ENCODE measurements at regions not wholly inside any gene's neighbourhood (a gene's known extent, or its start where the extent isn't known, plus 50 kb on each side); places are given as distances from the start of the nearest gene placed in this dataset.
A peak's percentile ranks its signal among the peaks of the same experiment; 100 is the strongest.

DNA sequence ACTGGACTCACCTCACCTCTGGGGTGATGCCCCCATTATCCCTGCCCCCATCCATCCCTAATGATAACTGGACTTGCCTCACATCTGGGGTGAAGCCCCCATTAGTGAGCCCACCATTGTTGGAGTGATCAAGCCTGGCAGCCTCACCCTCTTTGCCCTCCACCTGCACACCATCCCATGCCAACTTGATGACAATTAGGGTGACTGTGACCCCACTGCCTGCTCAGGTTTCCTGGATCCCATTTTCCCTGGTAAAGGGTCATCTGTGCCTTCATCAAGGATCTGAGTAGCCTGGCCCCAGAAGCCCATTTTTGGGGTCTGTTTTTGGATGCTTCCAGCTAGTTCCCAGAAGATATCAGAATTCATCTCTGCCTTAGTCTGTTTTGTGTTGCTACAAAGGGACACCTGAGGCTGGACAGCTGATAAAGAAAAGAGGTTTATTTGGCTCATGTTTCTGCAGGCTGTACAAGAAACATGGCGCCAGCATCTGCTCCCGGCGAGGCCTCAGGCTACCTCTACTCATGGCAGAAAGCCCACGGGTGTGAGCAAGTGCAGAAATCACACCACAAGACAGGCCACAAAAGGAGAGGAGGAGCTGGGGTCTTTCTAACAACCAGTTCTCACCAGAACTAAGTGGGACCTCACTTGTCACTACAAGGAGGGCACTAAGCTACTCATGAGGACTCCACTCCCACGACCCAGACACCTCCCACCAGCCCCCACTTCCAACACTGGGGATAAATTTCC, 196.4 kb upstream of the TWIST2 start:
- TF ChIP-seq, protein P1, sequence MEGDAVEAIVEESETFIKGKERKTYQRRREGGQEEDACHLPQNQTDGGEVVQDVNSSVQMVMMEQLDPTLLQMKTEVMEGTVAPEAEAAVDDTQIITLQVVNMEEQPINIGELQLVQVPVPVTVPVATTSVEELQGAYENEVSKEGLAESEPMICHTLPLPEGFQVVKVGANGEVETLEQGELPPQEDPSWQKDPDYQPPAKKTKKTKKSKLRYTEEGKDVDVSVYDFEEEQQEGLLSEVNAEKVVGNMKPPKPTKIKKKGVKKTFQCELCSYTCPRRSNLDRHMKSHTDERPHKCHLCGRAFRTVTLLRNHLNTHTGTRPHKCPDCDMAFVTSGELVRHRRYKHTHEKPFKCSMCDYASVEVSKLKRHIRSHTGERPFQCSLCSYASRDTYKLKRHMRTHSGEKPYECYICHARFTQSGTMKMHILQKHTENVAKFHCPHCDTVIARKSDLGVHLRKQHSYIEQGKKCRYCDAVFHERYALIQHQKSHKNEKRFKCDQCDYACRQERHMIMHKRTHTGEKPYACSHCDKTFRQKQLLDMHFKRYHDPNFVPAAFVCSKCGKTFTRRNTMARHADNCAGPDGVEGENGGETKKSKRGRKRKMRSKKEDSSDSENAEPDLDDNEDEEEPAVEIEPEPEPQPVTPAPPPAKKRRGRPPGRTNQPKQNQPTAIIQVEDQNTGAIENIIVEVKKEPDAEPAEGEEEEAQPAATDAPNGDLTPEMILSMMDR (IDR thresholded peaks at IDR 0.05; ENCODE audit: control extremely low read depth, extremely low read depth, low read depth, missing control alignments) = no peak
- POLR2A ChIA-PET = no interaction called here
- peak; percentile 8 for DNase-seq (ENCODE audit: extremely low spot score)
- CTCF ChIA-PET = no interaction called here

DNA sequence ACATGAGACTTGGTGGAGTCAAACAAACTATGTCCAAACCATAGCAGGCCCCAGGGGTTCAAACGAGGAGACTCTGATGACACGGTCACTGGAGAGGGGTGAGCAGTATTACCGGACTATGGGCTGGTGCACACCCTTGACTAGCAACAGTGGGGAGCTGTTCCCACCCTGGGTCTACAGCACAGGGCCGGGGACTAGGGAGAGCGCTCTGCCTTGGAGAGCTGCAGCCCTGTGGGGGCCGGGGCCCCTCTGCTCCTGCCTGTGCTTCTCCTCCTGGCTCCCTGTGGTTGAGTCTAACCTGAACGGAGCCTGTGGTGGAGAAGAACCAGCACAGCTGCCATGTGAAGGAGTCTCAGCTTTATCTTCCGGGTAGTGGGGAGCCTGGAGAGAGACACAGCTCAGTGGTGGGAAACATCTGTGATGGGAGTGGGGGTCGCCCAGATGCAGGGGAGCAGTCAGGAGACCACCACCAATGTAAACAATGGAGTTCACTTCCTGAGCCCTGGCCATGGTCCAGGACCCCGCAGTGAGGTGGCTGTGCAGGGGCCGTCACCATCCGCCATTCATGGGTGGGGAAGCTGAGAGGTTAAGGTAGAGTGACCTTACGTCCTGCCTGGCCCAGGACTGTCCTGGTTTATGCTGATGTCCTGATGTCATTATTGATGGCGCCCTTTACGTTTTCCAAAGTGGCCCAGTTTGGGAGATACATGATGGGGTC, 195.7 kb upstream of the TWIST2 start:
- CTCF ChIA-PET = no interaction called here
- TF ChIP-seq, protein P1 (IDR thresholded peaks at IDR 0.05; ENCODE audit: control extremely low read depth, extremely low read depth, low read depth, missing control alignments) = no peak
- POLR2A ChIA-PET = no interaction called here
- DNase-seq (ENCODE audit: extremely low spot score) = peak; percentile 6

DNA sequence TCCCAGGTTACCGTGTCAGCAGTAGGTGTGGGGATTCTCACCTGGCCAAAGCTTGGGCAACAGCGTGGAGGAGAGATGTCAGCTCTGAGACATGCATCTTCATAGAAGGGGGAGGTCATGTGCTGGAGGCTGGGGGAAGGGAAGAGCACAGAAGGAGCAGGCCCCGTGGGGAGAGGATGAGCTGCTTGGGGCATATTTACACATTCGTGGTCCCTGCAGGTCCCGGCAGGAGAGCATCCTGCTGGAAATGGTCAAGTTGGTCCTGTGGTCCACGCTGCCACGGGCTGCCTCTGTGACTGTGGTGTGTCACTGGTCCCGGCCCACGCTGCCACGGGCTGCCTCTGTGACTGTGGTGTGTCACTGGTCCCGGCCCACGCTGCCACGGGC, 195.1 kb upstream of the TWIST2 start:
- DNase-seq (ENCODE audit: extremely low spot score) = peak; percentile 4
- TF ChIP-seq, protein P1 (IDR thresholded peaks at IDR 0.05; ENCODE audit: control extremely low read depth, extremely low read depth, low read depth, missing control alignments) = no peak
- ChIA-PET CTCF (no interaction called here), POLR2A (no interaction called here)

DNA sequence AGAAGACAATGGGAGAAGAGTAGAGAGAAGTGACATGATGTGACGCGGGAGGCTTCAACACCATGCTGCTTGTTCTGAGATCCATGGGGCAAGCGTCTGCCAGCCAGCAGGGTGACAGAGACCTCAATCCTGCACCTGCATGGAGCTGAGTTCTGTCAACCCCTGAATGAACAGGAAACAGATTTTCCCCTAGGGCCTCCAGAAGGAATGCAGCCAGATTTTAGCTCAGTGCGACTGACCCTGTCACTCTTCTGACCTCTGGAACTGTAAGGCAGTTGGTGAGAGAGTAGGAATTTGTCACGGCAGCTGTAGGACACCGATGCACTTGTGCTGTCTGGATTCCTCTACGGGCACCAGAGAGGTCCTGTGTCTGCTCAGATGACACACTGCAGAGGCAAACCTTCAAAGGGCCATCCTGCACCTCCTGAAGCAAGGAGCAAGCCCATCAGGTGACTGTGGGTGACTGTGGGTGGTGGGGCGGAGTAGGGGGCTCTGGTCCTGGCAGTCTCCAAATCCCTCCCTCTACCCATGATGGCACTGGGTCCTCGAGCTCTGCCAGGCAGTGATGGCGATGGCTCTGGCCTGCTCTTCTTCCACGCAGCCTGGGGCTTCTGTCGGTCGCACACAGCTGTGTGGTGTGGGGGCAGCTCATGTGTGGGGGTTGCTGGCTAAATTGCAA, 194.3 kb upstream of the TWIST2 start:
- POLR2A ChIA-PET = no interaction called here
- TF ChIP-seq, protein P1 (IDR thresholded peaks at IDR 0.05; ENCODE audit: control extremely low read depth, extremely low read depth, low read depth, missing control alignments) = no peak
- DNase-seq (ENCODE audit: extremely low spot score) = peak; percentile 3
- CTCF ChIA-PET = interaction anchor here (1.1 kb wide), 1 partner anchor 9 kb away, joined by 3 read pairs; no protein-coding TSS in a partner anchor

DNA sequence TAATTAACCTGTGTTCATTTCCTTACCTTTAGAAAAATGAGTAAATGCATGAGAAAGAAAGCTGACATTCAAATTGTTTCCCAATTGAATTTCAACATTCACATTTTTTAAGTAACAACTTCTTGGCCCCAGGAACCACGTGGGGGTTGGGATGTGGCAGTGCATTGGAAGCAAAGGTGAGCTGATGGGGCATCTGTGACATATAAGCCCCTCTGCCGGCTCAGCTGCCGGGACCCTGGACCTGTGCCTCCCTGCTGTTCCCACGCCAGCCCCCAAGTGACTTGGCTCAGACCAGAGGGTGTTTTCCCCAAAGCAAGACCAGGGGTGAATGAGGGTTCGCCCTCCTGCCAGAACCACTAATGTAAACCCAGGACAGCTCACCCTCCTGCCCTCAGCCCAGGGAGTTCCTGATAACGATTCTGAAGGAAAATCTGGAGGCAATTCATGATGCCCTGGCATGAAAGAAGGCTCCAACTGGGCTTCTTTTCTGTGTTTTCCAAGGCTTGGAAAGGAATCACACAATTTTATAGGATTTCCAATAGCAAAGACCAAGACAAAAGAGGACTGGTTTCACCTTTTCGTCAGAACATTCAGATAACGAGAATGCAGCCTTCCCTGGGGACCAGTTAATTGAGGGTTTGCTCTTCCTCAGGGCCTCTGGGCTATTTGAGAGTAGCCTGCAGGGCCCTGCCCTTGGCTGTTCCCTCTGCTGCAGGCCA, 193.2 kb upstream of the TWIST2 start:
- ChIA-PET CTCF (interaction anchor here (1.1 kb wide), 1 partner anchor 10 kb away, joined by 3 read pairs; no protein-coding TSS in a partner anchor), POLR2A (no interaction called here)

More for the DNA sequence above, 193.2 kb upstream of the TWIST2 start:
- TF ChIP-seq, protein P1 (IDR thresholded peaks at IDR 0.05; ENCODE audit: control extremely low read depth, extremely low read depth, low read depth, missing control alignments) = no peak
- no peak for DNase-seq (ENCODE audit: extremely low spot score)
